ENCODE measurements at regions not wholly inside any gene's neighbourhood (a gene's known extent, or its start where the extent isn't known, plus 50 kb on each side); places are given as distances from the start of the nearest gene placed in this dataset.
"Not testable (repeated sequence)": the region's sequence is repeated elsewhere in the genome, so short reads cannot be mapped to it uniquely, and the experiment has no call there.

GRCh38 chr1:238722812-238723211 is 663.6 kb upstream of the CHRM3 start:
- Histone ChIP-seq H3K4me3 (no peak overlapping the region), H3K4me1 (no peaks in the 10 kb centered on the region), H3K27me3 (no peaks in the 10 kb centered on the region), H3K9ac (ENCODE audit: low read depth in 2 of 2, low read length in 2 of 2) (no peak overlapping the region), H3K9me3 (no peaks in the 10 kb centered on the region), H3K27ac (no peak overlapping the region), H3K36me3 (no peaks in the 10 kb centered on the region)
- DNase-seq: no peak
- intact Hi-C loops (cut with DNase I): no loop called here
- TF ChIP-seq CTCF (IDR thresholded peaks at IDR 0.05): no peak

GRCh38 chr1:238710697-238711096 is 675.7 kb upstream of the CHRM3 start:
- Histone ChIP-seq H3K4me1 (no peaks in the 10 kb centered on the region), H3K9ac (ENCODE audit: low read depth in 2 of 2, low read length in 2 of 2) (no peak overlapping the region), H3K9me3 (no peaks in the 10 kb centered on the region), H3K4me3 (no peak overlapping the region), H3K27ac (no peak overlapping the region), H3K36me3 (no peaks in the 10 kb centered on the region), H3K27me3 (no peaks in the 10 kb centered on the region)
- TF ChIP-seq CTCF (IDR thresholded peaks at IDR 0.05): no peak
- intact Hi-C loops (cut with DNase I): no loop called here
- no peak for DNase-seq

- no peak for TF ChIP-seq CTCF (IDR thresholded peaks at IDR 0.05)
- no peaks in the 10 kb centered on the region for H3K36me3 ChIP-seq
- intact Hi-C loops (cut with DNase I): no loop called here
- DNase-seq: no peak
- no peaks in the 10 kb centered on the region for H3K4me1 ChIP-seq
- H3K9me3 ChIP-seq: no peaks in the 10 kb centered on the region
- no peak overlapping the region for H3K9ac ChIP-seq (ENCODE audit: low read depth in 2 of 2, low read length in 2 of 2)
- no peak overlapping the region for H3K4me3 ChIP-seq
- no peak overlapping the region for H3K27ac ChIP-seq
- no peaks in the 10 kb centered on the region for H3K27me3 ChIP-seq
Measured at GRCh38 chr1:238701024-238701423, 685.3 kb upstream of the CHRM3 start.

- H3K27me3 ChIP-seq: no peaks in the 10 kb centered on the region
- no peak overlapping the region for H3K4me3 ChIP-seq
- no peak overlapping the region for H3K9ac ChIP-seq (ENCODE audit: low read depth in 2 of 2, low read length in 2 of 2)
- intact Hi-C loops (cut with DNase I): no loop called here
- H3K4me1 ChIP-seq: no peaks in the 10 kb centered on the region
- no peaks in the 10 kb centered on the region for H3K9me3 ChIP-seq
- DNase-seq: no peak
- no peaks in the 10 kb centered on the region for H3K36me3 ChIP-seq
- H3K27ac ChIP-seq: no peak overlapping the region
- no peak for TF ChIP-seq CTCF (IDR thresholded peaks at IDR 0.05)
Measured at GRCh38 chr1:238690415-238690814, 696.0 kb upstream of the CHRM3 start.

- H3K4me1 ChIP-seq; H3K36me3 ChIP-seq; H3K27me3 ChIP-seq; intact Hi-C loops (cut with DNase I); DNase-seq; H3K9me3 ChIP-seq; H3K4me3 ChIP-seq; H3K27ac ChIP-seq; H3K9ac ChIP-seq (ENCODE audit: low read depth in 2 of 2, low read length in 2 of 2): not testable (repeated sequence)
Measured at GRCh38 chr1:238684576-238684975, 701.8 kb upstream of the CHRM3 start.

- H3K4me1 ChIP-seq: no peaks in the 10 kb centered on the region
Measured at GRCh38 chr1:238681451-238681850, 704.9 kb upstream of the CHRM3 start.

More at GRCh38 chr1:238681451-238681850, 704.9 kb upstream of the CHRM3 start:
- Histone ChIP-seq H3K36me3 (no peaks in the 10 kb centered on the region), H3K4me3 (no peak overlapping the region), H3K27ac (no peak overlapping the region), H3K9me3 (no peaks in the 10 kb centered on the region), H3K9ac (ENCODE audit: low read depth in 2 of 2, low read length in 2 of 2) (no peak overlapping the region), H3K27me3 (no peaks in the 10 kb centered on the region)
- DNase-seq: no peak
- TF ChIP-seq CTCF (IDR thresholded peaks at IDR 0.05): no peak
- intact Hi-C loops (cut with DNase I): no loop called here

Measured in colonic mucosa (tissue), 4 donors.